ENCODE measurements at regions not wholly inside any gene's neighbourhood (a gene's known extent, or its start where the extent isn't known, plus 50 kb on each side); places are given as distances from the start of the nearest gene placed in this dataset.

- H3K4me3 ChIP-seq = no peak overlapping the region
- H3K27ac ChIP-seq = no peak overlapping the region
- TF ChIP-seq POLR2A (IDR thresholded peaks at IDR 0.05) (no peak), POLR2AphosphoS5 (IDR thresholded peaks at IDR 0.05) (no peak), EP300 (IDR thresholded peaks at IDR 0.05) (no peak)
- TF ChIP-seq, protein P1, sequence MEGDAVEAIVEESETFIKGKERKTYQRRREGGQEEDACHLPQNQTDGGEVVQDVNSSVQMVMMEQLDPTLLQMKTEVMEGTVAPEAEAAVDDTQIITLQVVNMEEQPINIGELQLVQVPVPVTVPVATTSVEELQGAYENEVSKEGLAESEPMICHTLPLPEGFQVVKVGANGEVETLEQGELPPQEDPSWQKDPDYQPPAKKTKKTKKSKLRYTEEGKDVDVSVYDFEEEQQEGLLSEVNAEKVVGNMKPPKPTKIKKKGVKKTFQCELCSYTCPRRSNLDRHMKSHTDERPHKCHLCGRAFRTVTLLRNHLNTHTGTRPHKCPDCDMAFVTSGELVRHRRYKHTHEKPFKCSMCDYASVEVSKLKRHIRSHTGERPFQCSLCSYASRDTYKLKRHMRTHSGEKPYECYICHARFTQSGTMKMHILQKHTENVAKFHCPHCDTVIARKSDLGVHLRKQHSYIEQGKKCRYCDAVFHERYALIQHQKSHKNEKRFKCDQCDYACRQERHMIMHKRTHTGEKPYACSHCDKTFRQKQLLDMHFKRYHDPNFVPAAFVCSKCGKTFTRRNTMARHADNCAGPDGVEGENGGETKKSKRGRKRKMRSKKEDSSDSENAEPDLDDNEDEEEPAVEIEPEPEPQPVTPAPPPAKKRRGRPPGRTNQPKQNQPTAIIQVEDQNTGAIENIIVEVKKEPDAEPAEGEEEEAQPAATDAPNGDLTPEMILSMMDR (IDR thresholded peaks at IDR 0.05) = no peak
- 52% methylated on average over 1 of the region's 1 CpG for WGBS, 2 donors
- H3K27me3 ChIP-seq = no peaks in the 10 kb centered on the region
- no peaks in the 10 kb centered on the region for H3K9me3 ChIP-seq
- no peak for ATAC-seq (ENCODE audit: low FRiP score in 2 of 2)
- H3K36me3 ChIP-seq = no peaks in the 10 kb centered on the region
- no peak for DNase-seq
- no peaks in the 10 kb centered on the region for H3K4me1 ChIP-seq
Measured at GRCh38 chr13:82011355-82011754, 1670.4 kb upstream of the SPRY2 start.

DNA sequence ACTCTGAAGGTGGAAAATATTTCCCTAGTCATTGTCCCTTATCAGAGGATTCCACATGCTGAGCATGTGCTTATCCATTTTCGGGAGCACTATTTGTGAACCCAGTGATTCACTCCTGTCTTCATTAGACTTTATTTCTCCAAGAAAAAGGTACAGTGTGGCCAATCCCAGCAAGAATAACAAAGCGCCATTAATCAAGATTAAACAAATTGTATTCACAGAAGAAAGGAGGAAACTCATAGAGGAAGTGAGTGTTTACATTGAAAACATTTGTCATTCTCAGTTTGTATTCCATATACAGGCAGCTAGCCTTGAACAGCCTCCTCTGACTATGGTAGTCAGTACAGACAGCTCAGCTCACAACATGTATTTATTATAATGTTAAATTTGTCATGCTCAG, 1669.9 kb upstream of the SPRY2 start:
- WGBS, 2 donors = 36 to 71% methylated on average over 2 of the region's 2 CpGs
- Histone ChIP-seq H3K4me3 (no peak overlapping the region), H3K36me3 (no peaks in the 10 kb centered on the region), H3K9me3 (no peaks in the 10 kb centered on the region), H3K27ac (no peak overlapping the region), H3K27me3 (no peaks in the 10 kb centered on the region), H3K4me1 (no peaks in the 10 kb centered on the region)
- no peak for DNase-seq
- no peak for ATAC-seq (ENCODE audit: low FRiP score in 2 of 2)
- TF ChIP-seq POLR2A (IDR thresholded peaks at IDR 0.05) (no peak), EP300 (IDR thresholded peaks at IDR 0.05) (no peak), POLR2AphosphoS5 (IDR thresholded peaks at IDR 0.05) (no peak)
- TF ChIP-seq, protein P1 (IDR thresholded peaks at IDR 0.05) = no peak

DNA sequence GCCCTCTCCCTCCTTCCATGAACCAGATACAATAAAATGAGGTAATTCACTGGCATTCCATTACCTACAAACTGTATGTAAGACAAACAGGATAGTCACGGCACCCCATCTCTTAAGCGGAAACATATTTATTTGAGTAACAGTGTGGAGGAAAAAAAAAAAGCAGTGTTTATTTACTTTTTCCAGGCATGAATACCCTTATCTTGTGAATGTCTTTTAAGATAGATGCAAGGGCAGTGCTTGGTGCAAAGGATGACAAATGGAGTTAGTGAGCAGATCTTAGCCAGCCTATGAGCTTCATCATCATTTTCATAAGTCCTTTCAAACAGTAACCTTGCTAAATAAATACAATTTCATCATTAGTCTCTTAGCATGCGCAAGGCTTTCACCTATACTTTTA, 1661.8 kb upstream of the SPRY2 start:
- ATAC-seq (ENCODE audit: low FRiP score in 2 of 2) = no peak
- TF ChIP-seq, protein P1 (IDR thresholded peaks at IDR 0.05) = no peak
- TF ChIP-seq POLR2AphosphoS5 (IDR thresholded peaks at IDR 0.05) (no peak), POLR2A (IDR thresholded peaks at IDR 0.05) (no peak), EP300 (IDR thresholded peaks at IDR 0.05) (no peak)

GRCh38 chr13:81995316-81995715, 1654.4 kb upstream of the SPRY2 start:
- TF ChIP-seq, protein P1 (IDR thresholded peaks at IDR 0.05) = no peak
- TF ChIP-seq POLR2A (IDR thresholded peaks at IDR 0.05) = no peak
- TF ChIP-seq EP300 (IDR thresholded peaks at IDR 0.05) = no peak
- no peak for TF ChIP-seq POLR2AphosphoS5 (IDR thresholded peaks at IDR 0.05)

More for the DNA sequence above, 1661.8 kb upstream of the SPRY2 start:
- H3K36me3 ChIP-seq = no peaks in the 10 kb centered on the region
- no peak overlapping the region for H3K27ac ChIP-seq
- H3K9me3 ChIP-seq = no peaks in the 10 kb centered on the region
- WGBS, 2 donors = 69 to 70% methylated on average over 3 of the region's 3 CpGs
- H3K4me1 ChIP-seq = no peaks in the 10 kb centered on the region
- no peak overlapping the region for H3K4me3 ChIP-seq
- H3K27me3 ChIP-seq = no peaks in the 10 kb centered on the region
- DNase-seq = no peak

DNA sequence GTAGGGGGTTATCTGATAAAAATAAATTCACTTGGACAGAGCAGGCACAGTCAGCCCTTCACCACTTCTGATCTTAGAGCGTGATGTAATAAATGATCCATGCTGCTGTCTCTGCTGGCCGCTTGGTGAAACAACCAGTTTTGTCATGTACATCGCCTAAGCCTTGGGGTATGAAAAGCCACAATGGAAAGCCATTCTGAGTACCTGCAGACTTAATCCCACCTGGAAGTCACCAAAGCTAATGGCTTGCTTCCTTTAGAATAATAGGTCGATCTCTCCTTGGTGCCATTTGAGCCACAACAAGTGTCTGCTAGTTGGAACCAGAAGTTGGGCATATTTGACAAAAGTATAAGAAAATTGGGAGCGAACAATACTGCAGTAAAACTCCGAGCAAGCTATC, 1649.7 kb upstream of the SPRY2 start:
- WGBS, 2 donors = 87 to 90% methylated on average over 6 of the region's 6 CpGs
- Histone ChIP-seq H3K4me1 (peaks cover 0 to 4% (median 0%) of the 10 kb centered on the region in 4 donors), H3K27me3 (no peaks in the 10 kb centered on the region), H3K9me3 (no peaks in the 10 kb centered on the region), H3K27ac (no peak overlapping the region), H3K4me3 (no peak overlapping the region), H3K36me3 (no peaks in the 10 kb centered on the region)
- ATAC-seq (ENCODE audit: low FRiP score in 2 of 2) = no peak
- DNase-seq = no peak
- no peak for TF ChIP-seq POLR2A (IDR thresholded peaks at IDR 0.05)
- no peak for TF ChIP-seq EP300 (IDR thresholded peaks at IDR 0.05)
- TF ChIP-seq POLR2AphosphoS5 (IDR thresholded peaks at IDR 0.05) = no peak
- TF ChIP-seq, protein P1 (IDR thresholded peaks at IDR 0.05) = no peak

More at GRCh38 chr13:81995316-81995715, 1654.4 kb upstream of the SPRY2 start:
- Histone ChIP-seq H3K27me3 (no peaks in the 10 kb centered on the region), H3K36me3 (no peaks in the 10 kb centered on the region), H3K4me3 (no peak overlapping the region), H3K9me3 (no peaks in the 10 kb centered on the region), H3K27ac (no peak overlapping the region), H3K4me1 (no peaks in the 10 kb centered on the region)
- 88 to 94% methylated on average over 3 of the region's 3 CpGs for WGBS, 2 donors
- DNase-seq (no peak), ATAC-seq (ENCODE audit: low FRiP score in 2 of 2) (no peak)

Data from upper lobe of left lung (tissue), 6 donors.